Suprapubic skin (tissue), 3 donors: ENCODE measurements at regions not wholly inside any gene's neighbourhood (a gene's known extent, or its start where the extent isn't known, plus 50 kb on each side); places are given as distances from the start of the nearest gene placed in this dataset.

Experiments
- POLR2A ChIP-seq, 2 donors: fragments of 450-650 bp; IDR thresholded peaks; one replicate each; pipeline ENCODE4 v1.6.1; 2017; ENCODE audit warnings: antibody characterized with exemption in 2 of 2, mild to moderate bottlenecking in 2 of 2, moderate library complexity in 2 of 2
- TF ChIP-seq, protein P1 (sequence below), 2 donors: fragments of 200-600 bp in 1 of 2; fragments of 450-650 bp in 1 of 2; sonication (generic) in 1 of 2; IDR thresholded peaks; one replicate each; pipeline ENCODE4 v1.5.1; 2016 to 2019; ENCODE audit warnings: antibody characterized with exemption in 2 of 2, mild to moderate bottlenecking in 1 of 2, moderate library complexity in 1 of 2

DNA sequence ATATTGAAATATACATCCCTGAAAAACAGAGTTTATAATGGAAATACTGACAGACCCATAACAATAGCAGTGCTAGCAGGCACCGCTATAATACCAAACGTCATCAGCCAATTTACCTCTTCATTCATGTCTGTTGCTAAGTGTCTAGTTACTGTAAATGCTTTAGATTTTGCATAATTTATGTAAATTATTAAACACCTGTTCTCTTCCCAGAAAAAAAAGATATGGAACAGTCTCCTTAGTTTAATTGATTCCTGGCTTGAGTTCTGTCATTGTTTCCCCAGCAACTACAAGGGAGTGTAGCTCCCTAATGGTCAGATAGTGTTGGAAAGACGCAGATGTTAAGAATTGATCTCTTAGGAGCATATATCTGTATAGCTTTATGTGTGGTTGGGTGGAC lies 817.9 kb upstream of the ADGRL2 start:
- no peak for TF ChIP-seq POLR2A (IDR thresholded peaks at IDR 0.05)
- TF ChIP-seq, protein P1, sequence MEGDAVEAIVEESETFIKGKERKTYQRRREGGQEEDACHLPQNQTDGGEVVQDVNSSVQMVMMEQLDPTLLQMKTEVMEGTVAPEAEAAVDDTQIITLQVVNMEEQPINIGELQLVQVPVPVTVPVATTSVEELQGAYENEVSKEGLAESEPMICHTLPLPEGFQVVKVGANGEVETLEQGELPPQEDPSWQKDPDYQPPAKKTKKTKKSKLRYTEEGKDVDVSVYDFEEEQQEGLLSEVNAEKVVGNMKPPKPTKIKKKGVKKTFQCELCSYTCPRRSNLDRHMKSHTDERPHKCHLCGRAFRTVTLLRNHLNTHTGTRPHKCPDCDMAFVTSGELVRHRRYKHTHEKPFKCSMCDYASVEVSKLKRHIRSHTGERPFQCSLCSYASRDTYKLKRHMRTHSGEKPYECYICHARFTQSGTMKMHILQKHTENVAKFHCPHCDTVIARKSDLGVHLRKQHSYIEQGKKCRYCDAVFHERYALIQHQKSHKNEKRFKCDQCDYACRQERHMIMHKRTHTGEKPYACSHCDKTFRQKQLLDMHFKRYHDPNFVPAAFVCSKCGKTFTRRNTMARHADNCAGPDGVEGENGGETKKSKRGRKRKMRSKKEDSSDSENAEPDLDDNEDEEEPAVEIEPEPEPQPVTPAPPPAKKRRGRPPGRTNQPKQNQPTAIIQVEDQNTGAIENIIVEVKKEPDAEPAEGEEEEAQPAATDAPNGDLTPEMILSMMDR (IDR thresholded peaks at IDR 0.05): no peak
